ENCODE measurements at regions not wholly inside any gene's neighbourhood (a gene's known extent, or its start where the extent isn't known, plus 50 kb on each side); places are given as distances from the start of the nearest gene placed in this dataset.

DNA sequence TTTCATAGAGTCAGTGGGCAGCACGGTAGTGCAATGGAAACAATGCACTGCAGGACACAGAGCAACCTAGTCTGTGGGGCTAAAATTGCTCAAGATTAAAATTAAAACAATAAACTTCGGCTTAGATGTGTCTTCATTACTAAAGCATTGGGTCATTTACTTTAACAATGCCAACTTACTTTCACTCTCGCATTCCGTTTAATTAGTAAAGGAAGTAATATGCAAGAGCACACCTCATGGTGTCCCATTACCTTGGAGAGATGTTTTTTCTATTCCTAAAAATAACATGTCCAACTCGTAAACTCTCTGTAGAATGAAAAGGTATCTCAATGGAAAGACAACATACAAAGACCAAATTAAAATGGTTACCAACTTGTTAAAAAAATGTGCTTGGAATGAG lies 738.4 kb downstream of the PCDH17 start:
- TF ChIP-seq SIN3A (IDR thresholded peaks at IDR 0.05; ENCODE audit: borderline replicate concordance, insufficient read depth, low read length) (no peak), TAF1 (IDR thresholded peaks at IDR 0.05; ENCODE audit: borderline replicate concordance, insufficient read depth, low read length) (no peak), POLR2AphosphoS5 (IDR thresholded peaks at IDR 0.05; ENCODE audit: low read depth, low read length) (no peak), FOXP2 (optimal IDR thresholded peaks at IDR 0.05; ENCODE audit: borderline replicate concordance, extremely low read depth, extremely low read length, insufficient read depth) (no peak)
- TF ChIP-seq, protein P1, sequence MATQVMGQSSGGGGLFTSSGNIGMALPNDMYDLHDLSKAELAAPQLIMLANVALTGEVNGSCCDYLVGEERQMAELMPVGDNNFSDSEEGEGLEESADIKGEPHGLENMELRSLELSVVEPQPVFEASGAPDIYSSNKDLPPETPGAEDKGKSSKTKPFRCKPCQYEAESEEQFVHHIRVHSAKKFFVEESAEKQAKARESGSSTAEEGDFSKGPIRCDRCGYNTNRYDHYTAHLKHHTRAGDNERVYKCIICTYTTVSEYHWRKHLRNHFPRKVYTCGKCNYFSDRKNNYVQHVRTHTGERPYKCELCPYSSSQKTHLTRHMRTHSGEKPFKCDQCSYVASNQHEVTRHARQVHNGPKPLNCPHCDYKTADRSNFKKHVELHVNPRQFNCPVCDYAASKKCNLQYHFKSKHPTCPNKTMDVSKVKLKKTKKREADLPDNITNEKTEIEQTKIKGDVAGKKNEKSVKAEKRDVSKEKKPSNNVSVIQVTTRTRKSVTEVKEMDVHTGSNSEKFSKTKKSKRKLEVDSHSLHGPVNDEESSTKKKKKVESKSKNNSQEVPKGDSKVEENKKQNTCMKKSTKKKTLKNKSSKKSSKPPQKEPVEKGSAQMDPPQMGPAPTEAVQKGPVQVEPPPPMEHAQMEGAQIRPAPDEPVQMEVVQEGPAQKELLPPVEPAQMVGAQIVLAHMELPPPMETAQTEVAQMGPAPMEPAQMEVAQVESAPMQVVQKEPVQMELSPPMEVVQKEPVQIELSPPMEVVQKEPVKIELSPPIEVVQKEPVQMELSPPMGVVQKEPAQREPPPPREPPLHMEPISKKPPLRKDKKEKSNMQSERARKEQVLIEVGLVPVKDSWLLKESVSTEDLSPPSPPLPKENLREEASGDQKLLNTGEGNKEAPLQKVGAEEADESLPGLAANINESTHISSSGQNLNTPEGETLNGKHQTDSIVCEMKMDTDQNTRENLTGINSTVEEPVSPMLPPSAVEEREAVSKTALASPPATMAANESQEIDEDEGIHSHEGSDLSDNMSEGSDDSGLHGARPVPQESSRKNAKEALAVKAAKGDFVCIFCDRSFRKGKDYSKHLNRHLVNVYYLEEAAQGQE (IDR thresholded peaks at IDR 0.05; ENCODE audit: insufficient read depth in 1 of 2, low read depth in 2 of 2, low read length in 2 of 2): no peak
